HepG2 (cell line): ENCODE measurements at regions not wholly inside any gene's neighbourhood (a gene's known extent, or its start where the extent isn't known, plus 50 kb on each side); places are given as distances from the start of the nearest gene placed in this dataset.

Experiments used
- ATAC-seq: fragments of 200-7000 bp; cut with Tn5 transposase; 3 replicates; pipeline ENCODE4 v1.9.1; 2020; ENCODE audit warnings: mild to moderate bottlenecking, moderate library complexity
- BruUV-seq: library from RNA; stranded (reverse); fragments of 400-500 nt; replicated peaks from 2 replicates; lab custom pipeline; 2021; lab: Mats Ljungman, UMichigan
- CTCF ChIA-PET: fragments of 300-600 bp; formaldehyde crosslinking; extraction: SDS; loops from one replicate; lab custom pipeline; 2021; ENCODE audit warnings: low total read pairs, inconsistent platforms, low intra/inter-chr PET ratio; lab: Yijun Ruan, JAX
- POLR2A ChIA-PET: fragments of 350-600 bp; sonication (Branson Sonifier 250); formaldehyde crosslinking; loops from one replicate; lab custom pipeline; 2020; ENCODE audit warnings: antibody characterized with exemption, inconsistent platforms; lab: Yijun Ruan, JAX
- DNase-seq: peaks from one replicate; pipeline ENCODE4 v3.0.0-alpha.2; 2015; ENCODE audit warnings: low spot score
- FAIRE-seq: peaks from 3 replicates; lab custom pipeline; 2011; peaks lifted over from hg19 to GRCh38; lab: Jason Lieb, UNC
- H2AFZ ChIP-seq: one replicate; pipeline ENCODE4 v1.6.1; 2011; ENCODE audit warnings: low read length, inconsistent platforms
- H3K27ac ChIP-seq: fragments of 300-600 bp; 3 replicates; pipeline ENCODE4 v1.8.0; 2011; ENCODE audit warnings: mixed run types, mild to moderate bottlenecking, mixed read lengths, low read length, inconsistent platforms; ENCODE audit not compliant: insufficient read depth; ENCODE audit errors: extremely low read length
- H3K27me3 ChIP-seq, 2 experiments: fragments of 200-600 bp in 1 of 2; 2 replicates in 1 of 2; 3 replicates in 1 of 2; pipeline versions ENCODE4 v1.6.0 to v1.8.0; 2011; ENCODE audit warnings: low read length in 2 of 2, mild to moderate bottlenecking in 2 of 2, moderate library complexity in 2 of 2, inconsistent platforms in 1 of 2; ENCODE audit not compliant: insufficient read depth in 2 of 2, control insufficient read depth in 1 of 2
- H3K36me3 ChIP-seq, 2 experiments: fragments of 200-600 bp in 1 of 2; replicated peaks in 1 of 2; 2 replicates in 1 of 2; 3 replicates in 1 of 2; pipeline versions ENCODE4 v1.5.1 to v1.8.0; 2011; ENCODE audit warnings: low read length in 2 of 2, inconsistent platforms in 1 of 2; ENCODE audit not compliant: insufficient read depth in 2 of 2, control insufficient read depth in 1 of 2
- H3K4me1 ChIP-seq: 2 replicates; pipeline ENCODE4 v1.5.1; 2012; ENCODE audit warnings: low read length, inconsistent platforms; ENCODE audit not compliant: insufficient read depth
- H3K4me2 ChIP-seq: 2 replicates; pipeline ENCODE4 v1.6.0; 2011; ENCODE audit warnings: low read depth, low read length, inconsistent platforms
- H3K4me3 ChIP-seq, 3 experiments: fragments of 200-600 bp in 1 of 3; sonication (generic), shearing (Covaris generic) in 1 of 3; replicated peaks in 1 of 3; 2 replicates each; pipeline ENCODE4 v1.5.1; 2011 to 2016; ENCODE audit warnings: low read length in 3 of 3, inconsistent platforms in 2 of 3, low read depth in 2 of 3, mild to moderate bottlenecking in 2 of 3, control low read depth in 1 of 3, mixed read lengths in 1 of 3; ENCODE audit not compliant: insufficient read depth in 1 of 3
- H3K79me2 ChIP-seq: one replicate; pipeline ENCODE4 v1.6.1; 2011; ENCODE audit warnings: low read length, inconsistent platforms; ENCODE audit not compliant: insufficient read depth
- H3K9ac ChIP-seq: 2 replicates; pipeline ENCODE4 v1.6.0; 2011; ENCODE audit warnings: mild to moderate bottlenecking, low read depth, low read length, inconsistent platforms; ENCODE audit not compliant: insufficient read depth
- H3K9me3 ChIP-seq: 2 replicates; pipeline ENCODE4 v1.5.1; 2012; ENCODE audit warnings: mild to moderate bottlenecking, low read length
- H4K20me1 ChIP-seq: 2 replicates; pipeline ENCODE4 v1.6.0; 2011; ENCODE audit warnings: inconsistent platforms, mild to moderate bottlenecking, low read length, moderate library complexity; ENCODE audit not compliant: insufficient read depth
- BATF2 ChIP-seq: sonication (generic); formaldehyde crosslinking; IDR thresholded peaks from 2 replicates; pipeline ENCODE4 v1.8.0; 2022; ENCODE audit warnings: mild to moderate bottlenecking, missing genetic modification reagents, moderate library complexity
- CTCF ChIP-seq: sonication (generic); formaldehyde crosslinking; IDR thresholded peaks from 2 replicates; pipeline ENCODE4 v1.5.0; 2020; ENCODE audit warnings: mild to moderate bottlenecking, missing genetic modification reagents, moderate library complexity
- DMTF1 ChIP-seq: sonication (generic); formaldehyde crosslinking; IDR thresholded peaks from 2 replicates; pipeline ENCODE4 v1.4.0; 2020; ENCODE audit warnings: mild to moderate bottlenecking, missing genetic modification reagents
- ETV6 ChIP-seq: sonication (generic); formaldehyde crosslinking; conservative IDR thresholded peaks from 2 replicates; pipeline ENCODE4 v1.4.0; 2020; ENCODE audit warnings: missing genetic modification reagents
- HOXA3 ChIP-seq: sonication (generic); formaldehyde crosslinking; IDR thresholded peaks from 2 replicates; pipeline ENCODE4 v1.5.0; 2020; ENCODE audit warnings: missing genetic modification reagents
- PPARG ChIP-seq: conservative IDR thresholded peaks from 2 replicates; pipeline ENCODE4 v1.6.1; 2016; ENCODE audit warnings: missing biosample characterization, missing genetic modification reagents
- PREB ChIP-seq: sonication (generic); formaldehyde crosslinking; IDR thresholded peaks from 2 replicates; pipeline ENCODE4 v1.4.0; 2020; ENCODE audit warnings: missing genetic modification reagents
- SIX4 ChIP-seq: sonication (generic); formaldehyde crosslinking; IDR thresholded peaks from 2 replicates; pipeline ENCODE4 v1.4.0; 2020; ENCODE audit warnings: missing genetic modification reagents
- SMARCC2 ChIP-seq: fragments of 450-650 bp; IDR thresholded peaks from 2 replicates; pipeline ENCODE4 v1.6.1; 2017; ENCODE audit warnings: antibody characterized with exemption, mild to moderate bottlenecking
- THAP11 ChIP-seq: IDR thresholded peaks from 2 replicates; pipeline ENCODE4 v1.6.1; 2016; ENCODE audit warnings: missing biosample characterization, missing genetic modification reagents
- TOE1 ChIP-seq: sonication (generic); formaldehyde crosslinking; IDR thresholded peaks from 2 replicates; pipeline ENCODE4 v1.4.0; 2020; ENCODE audit warnings: mild to moderate bottlenecking, missing genetic modification reagents
- ZBTB37 ChIP-seq: sonication (generic); formaldehyde crosslinking; IDR thresholded peaks from 2 replicates; pipeline ENCODE4 v1.4.0; 2020; ENCODE audit warnings: mild to moderate bottlenecking, missing genetic modification reagents
- ZNF205 ChIP-seq: IDR thresholded peaks from 2 replicates; pipeline ENCODE4 v1.6.1; 2018; ENCODE audit warnings: missing biosample characterization, missing genetic modification reagents
- ZNF615 ChIP-seq: sonication (generic); formaldehyde crosslinking; IDR thresholded peaks from 2 replicates; pipeline ENCODE4 v1.5.0; 2020; ENCODE audit warnings: mild to moderate bottlenecking, missing genetic modification reagents, borderline replicate concordance
- ZNF616 ChIP-seq: sonication (generic); formaldehyde crosslinking; IDR thresholded peaks from 2 replicates; pipeline ENCODE4 v1.5.0; 2020; ENCODE audit warnings: low read depth, mild to moderate bottlenecking, missing genetic modification reagents
- ZNF800 ChIP-seq: sonication (generic); formaldehyde crosslinking; IDR thresholded peaks from 2 replicates; pipeline ENCODE4 v1.4.0; 2020; ENCODE audit warnings: missing genetic modification reagents
- WGBS: methylation state at CpG from one replicate; pipeline ENCODE4 v1.1.6; 2017; ENCODE audit warnings: low lambda C conversion rate; 5-methylcytosine and 5-hydroxymethylcytosine counted together
- in situ Hi-C: cut with HindIII; loops from 2 replicates; pipeline ENCODE4 v1.10.0; 2017; ENCODE audit warnings: low pct_unique_long_range_greater_than_20kb; ENCODE audit not compliant: extremely low pct_ligation_motif_present
- intact Hi-C: fragments of 100-400 bp; cut with micrococcal nuclease; formaldehyde crosslinking; loops from one replicate; pipeline ENCODE4 v1.10.0; 2022; ENCODE audit not compliant: unreplicated experiment

- no peak for TF ChIP-seq ZNF800 (CRISPR knock-in tag)
- no peak for TF ChIP-seq DMTF1 (CRISPR knock-in tag)
- TF ChIP-seq, all 625 proteins: peak for 4
These were observed 70.9 kb upstream of the MSX1 start (continued) for GRCh38 chr4:4788573-4788972.

GRCh38 chr4:4787421-4787820, 72.0 kb upstream of the MSX1 start:
- FAIRE-seq (no peak), ATAC-seq (no peak), DNase-seq (no peak)
- Histone ChIP-seq H3K36me3 (no peaks in the 10 kb centered on the region), H3K27ac (no peak overlapping the region), H3K4me1 (peaks cover 8% of the 10 kb centered on the region), H3K27me3 (no peaks in the 10 kb centered on the region), H3K9ac (no peak overlapping the region), H4K20me1 (no peaks in the 10 kb centered on the region), H2AFZ (no peak overlapping the region), H3K9me3 (peaks cover 22% of the 10 kb centered on the region), H3K4me3 (no peak overlapping the region), H3K4me2 (no peak overlapping the region), H3K79me2 (no peaks in the 10 kb centered on the region)
- ChIA-PET CTCF (no interaction called here), POLR2A (no interaction called here)
- BruUV-seq: no TSS peak
- intact Hi-C loops (no loop called here), in situ Hi-C loops (no loop called here)
- WGBS: 64% methylated on average over 3 of the region's 3 CpGs
- no peak for TF ChIP-seq THAP11 (CRISPR knock-in tag)
- no peak for TF ChIP-seq ZNF205 (CRISPR knock-in tag)
- TF ChIP-seq BATF2 (CRISPR knock-in tag): no peak
- no peak for TF ChIP-seq TOE1 (CRISPR knock-in tag)
- TF ChIP-seq ZNF615: no peak
- TF ChIP-seq SIX4 (CRISPR knock-in tag): no peak
- no peak for TF ChIP-seq CTCF (CRISPR knock-in tag)
- TF ChIP-seq ZBTB37: no peak
- no peak for TF ChIP-seq PPARG
- TF ChIP-seq ETV6 (CRISPR knock-in tag): no peak
- TF ChIP-seq SMARCC2: no peak
- TF ChIP-seq HOXA3 (CRISPR knock-in tag): no peak
- TF ChIP-seq ZNF616 (CRISPR knock-in tag): no peak
- no peak for TF ChIP-seq PREB (CRISPR knock-in tag)
